HCT116 (cell line): ENCODE measurements at regions not wholly inside any gene's neighbourhood (a gene's known extent, or its start where the extent isn't known, plus 50 kb on each side); places are given as distances from the start of the nearest gene placed in this dataset.

ENCODE experiments used
- ATAC-seq: fragments of 200-7000 bp; cut with Tn5 transposase; 2 replicates; pipeline ENCODE4 v1.9.1; 2020; ENCODE audit warnings: mild to moderate bottlenecking, moderate library complexity
- BruUV-seq: library from RNA; stranded (reverse); fragments of 400-500 nt; replicated peaks from 2 replicates; lab custom pipeline; 2021; lab: Mats Ljungman, UMichigan
- CTCF ChIA-PET: fragments of 300-600 bp; sonication (Branson Sonifier 250); formaldehyde crosslinking; loops from one replicate; lab custom pipeline; 2021; ENCODE audit warnings: antibody characterized with exemption; lab: Charles Lee
- POLR2A ChIA-PET: fragments of 300-600, 350-600 bp; sonication (Branson Sonifier 250); formaldehyde crosslinking; loops from one replicate; lab custom pipeline; 2021; ENCODE audit warnings: antibody characterized with exemption; lab: Charles Lee
- RAD21 ChIA-PET, 2 experiments: fragments of 300-600 bp; sonication (Branson Sonifier 250); formaldehyde crosslinking; loops; one replicate each; lab custom pipeline; 2023; ENCODE audit warnings: low total read pairs in 2 of 2; ENCODE audit not compliant: uncharacterized antibody in 2 of 2, unreplicated experiment in 2 of 2, low non-redundant PET in 1 of 2; lab: Charles Lee
- DNase-seq: peaks from one replicate; pipeline ENCODE4 v3.0.0-alpha.2; 2010; ENCODE audit warnings: low read depth, low spot score
- H2AFZ ChIP-seq: fragments of 200-600 bp; shearing (Covaris generic), sonication (generic); 2 replicates; pipeline ENCODE4 v1.6.1; 2017; ENCODE audit warnings: low read depth, mixed run types, mixed read lengths, antibody characterized with exemption, low read length; ENCODE audit not compliant: poor library complexity, severe bottlenecking
- H3K27ac ChIP-seq: 2 replicates; pipeline ENCODE4 v1.5.1; 2012; ENCODE audit warnings: low read depth, low read length
- H3K27me3 ChIP-seq: fragments of 200-600 bp; sonication (generic); 2 replicates; pipeline ENCODE4 v1.6.1; 2016; ENCODE audit warnings: mixed run types, low read length, mixed read lengths; ENCODE audit not compliant: insufficient read depth
- H3K36me3 ChIP-seq, 2 experiments: fragments of 200-500 bp in 1 of 2; fragments of 200-600 bp in 1 of 2; sonication (Bioruptor generic) in 1 of 2; sonication (generic) in 1 of 2; 2 replicates each; pipeline versions ENCODE4 v1.5.1 to v1.6.1; 2014 to 2016; ENCODE audit warnings: low read length in 2 of 2, inconsistent platforms in 1 of 2, mixed read lengths in 1 of 2, mixed run types in 1 of 2; ENCODE audit not compliant: insufficient read depth in 2 of 2, control insufficient read depth in 1 of 2
- H3K4me1 ChIP-seq, 2 experiments: fragments of 200-600 bp in 1 of 2; sonication (generic) in 1 of 2; 2 replicates each; pipeline versions ENCODE4 v1.5.1 to v1.6.1; 2012 to 2017; ENCODE audit warnings: low read length in 2 of 2, inconsistent platforms in 1 of 2, mild to moderate bottlenecking in 1 of 2, mixed read lengths in 1 of 2, mixed run types in 1 of 2, moderate library complexity in 1 of 2; ENCODE audit not compliant: insufficient read depth in 2 of 2, control insufficient read depth in 1 of 2
- H3K4me2 ChIP-seq: fragments of 200-600 bp; sonication (generic); 2 replicates; pipeline ENCODE4 v1.6.1; 2017; ENCODE audit warnings: mixed run types, low read length, mixed read lengths
- H3K4me3 ChIP-seq, 2 experiments: fragments of 200-600 bp in 1 of 2; sonication (generic) in 1 of 2; replicated peaks in 1 of 2; 2 replicates each; pipeline ENCODE4 v1.5.1; 2011 to 2016; ENCODE audit warnings: low read length in 2 of 2, control low read depth in 1 of 2, low read depth in 1 of 2, mild to moderate bottlenecking in 1 of 2, mixed read lengths in 1 of 2, mixed run types in 1 of 2
- H3K79me2 ChIP-seq: fragments of 200-600 bp; sonication (generic); 2 replicates; pipeline ENCODE4 v1.6.1; 2017; ENCODE audit warnings: mild to moderate bottlenecking, mixed run types, low read length, moderate library complexity, mixed read lengths; ENCODE audit not compliant: insufficient read depth
- H3K9ac ChIP-seq: fragments of 200-600 bp; sonication (generic); 2 replicates; pipeline ENCODE4 v1.6.1; 2016; ENCODE audit warnings: low read length, mixed read lengths
- H3K9me2 ChIP-seq: fragments of 200-600 bp; sonication (generic), shearing (Covaris generic); 2 replicates; pipeline ENCODE4 v1.6.1; 2017; ENCODE audit warnings: mixed run types, mild to moderate bottlenecking, moderate library complexity; ENCODE audit not compliant: insufficient read depth
- H3K9me3 ChIP-seq, 2 experiments: fragments of 200-500 bp in 1 of 2; fragments of 200-600 bp in 1 of 2; sonication (Bioruptor generic) in 1 of 2; sonication (generic) in 1 of 2; 2 replicates each; pipeline ENCODE4 v1.6.1; 2014 to 2017; ENCODE audit warnings: low read length in 2 of 2, mixed read lengths in 2 of 2, inconsistent platforms in 1 of 2, low read depth in 1 of 2, mild to moderate bottlenecking in 1 of 2, mixed run types in 1 of 2, moderate library complexity in 1 of 2; ENCODE audit not compliant: control insufficient read depth in 1 of 2, insufficient read depth in 1 of 2
- H4K20me1 ChIP-seq: fragments of 200-600 bp; sonication (generic), shearing (Covaris generic); 2 replicates; pipeline ENCODE4 v1.6.1; 2017; ENCODE audit warnings: mixed run types, mild to moderate bottlenecking, moderate library complexity; ENCODE audit not compliant: insufficient read depth
- CEBPB ChIP-seq: IDR thresholded peaks from 2 replicates; pipeline ENCODE4 v1.6.1; 2012; ENCODE audit warnings: low read depth
- EGR1 ChIP-seq: IDR thresholded peaks from 2 replicates; pipeline ENCODE4 v1.6.1; 2012; ENCODE audit warnings: low read depth
- JUND ChIP-seq: IDR thresholded peaks from 2 replicates; pipeline ENCODE4 v1.6.1; 2012
- POLR2A ChIP-seq: IDR thresholded peaks from 2 replicates; pipeline ENCODE4 v1.7.0; 2011; ENCODE audit warnings: borderline replicate concordance; ENCODE audit not compliant: insufficient read depth, insufficient read length; ENCODE audit errors: extremely low read depth
- RAD21 ChIP-seq: IDR thresholded peaks from 2 replicates; pipeline ENCODE4 v1.6.1; 2012; ENCODE audit warnings: low read depth, mild to moderate bottlenecking
- SRF ChIP-seq: IDR thresholded peaks from 2 replicates; pipeline ENCODE4 v1.6.1; 2012; ENCODE audit warnings: low read depth
- ZFX ChIP-seq: fragments of 450-650 bp; IDR thresholded peaks from 2 replicates; pipeline ENCODE4 v1.6.1; 2017
- intact Hi-C: fragments of 100-400 bp; cut with micrococcal nuclease; formaldehyde crosslinking; loops from 2 replicates; pipeline ENCODE4 v1.10.0; 2022
- TF ChIP-seq, protein P1 (sequence below): IDR thresholded peaks from 2 replicates; pipeline ENCODE4 v1.6.1; 2012; ENCODE audit warnings: low read depth

DNA sequence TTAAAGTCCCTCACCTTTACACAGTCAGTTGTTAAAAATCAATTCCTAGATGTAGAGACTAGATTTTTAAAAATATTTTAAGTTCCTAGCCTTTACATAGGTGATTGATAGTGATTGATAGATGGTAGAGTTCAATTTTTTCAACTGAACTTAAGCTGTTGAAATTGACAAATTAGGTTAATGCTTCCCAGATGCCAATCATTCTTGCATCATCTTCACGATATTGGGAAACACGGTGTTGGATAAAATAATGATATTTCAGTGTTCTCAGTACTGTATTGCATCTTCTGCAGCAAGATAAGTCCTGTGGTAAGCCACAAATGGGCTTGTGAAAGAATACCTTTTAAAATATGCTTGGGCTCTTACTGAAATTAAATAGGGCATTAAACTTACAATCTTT lies 667.6 kb downstream of the STK39 start:
- H3K9me2 ChIP-seq = no peaks in the 10 kb centered on the region
- TF ChIP-seq, protein P1, sequence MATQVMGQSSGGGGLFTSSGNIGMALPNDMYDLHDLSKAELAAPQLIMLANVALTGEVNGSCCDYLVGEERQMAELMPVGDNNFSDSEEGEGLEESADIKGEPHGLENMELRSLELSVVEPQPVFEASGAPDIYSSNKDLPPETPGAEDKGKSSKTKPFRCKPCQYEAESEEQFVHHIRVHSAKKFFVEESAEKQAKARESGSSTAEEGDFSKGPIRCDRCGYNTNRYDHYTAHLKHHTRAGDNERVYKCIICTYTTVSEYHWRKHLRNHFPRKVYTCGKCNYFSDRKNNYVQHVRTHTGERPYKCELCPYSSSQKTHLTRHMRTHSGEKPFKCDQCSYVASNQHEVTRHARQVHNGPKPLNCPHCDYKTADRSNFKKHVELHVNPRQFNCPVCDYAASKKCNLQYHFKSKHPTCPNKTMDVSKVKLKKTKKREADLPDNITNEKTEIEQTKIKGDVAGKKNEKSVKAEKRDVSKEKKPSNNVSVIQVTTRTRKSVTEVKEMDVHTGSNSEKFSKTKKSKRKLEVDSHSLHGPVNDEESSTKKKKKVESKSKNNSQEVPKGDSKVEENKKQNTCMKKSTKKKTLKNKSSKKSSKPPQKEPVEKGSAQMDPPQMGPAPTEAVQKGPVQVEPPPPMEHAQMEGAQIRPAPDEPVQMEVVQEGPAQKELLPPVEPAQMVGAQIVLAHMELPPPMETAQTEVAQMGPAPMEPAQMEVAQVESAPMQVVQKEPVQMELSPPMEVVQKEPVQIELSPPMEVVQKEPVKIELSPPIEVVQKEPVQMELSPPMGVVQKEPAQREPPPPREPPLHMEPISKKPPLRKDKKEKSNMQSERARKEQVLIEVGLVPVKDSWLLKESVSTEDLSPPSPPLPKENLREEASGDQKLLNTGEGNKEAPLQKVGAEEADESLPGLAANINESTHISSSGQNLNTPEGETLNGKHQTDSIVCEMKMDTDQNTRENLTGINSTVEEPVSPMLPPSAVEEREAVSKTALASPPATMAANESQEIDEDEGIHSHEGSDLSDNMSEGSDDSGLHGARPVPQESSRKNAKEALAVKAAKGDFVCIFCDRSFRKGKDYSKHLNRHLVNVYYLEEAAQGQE = no peak
- TF ChIP-seq POLR2A (no peak), EGR1 (no peak), RAD21 (no peak), JUND (no peak), ZFX (no peak), CEBPB (no peak)
- intact Hi-C loops = no loop called here
- no peaks in the 10 kb centered on the region for H3K36me3 ChIP-seq
- ChIA-PET CTCF (no interaction called here), RAD21 (no interaction called here), POLR2A (no interaction called here)
- peaks cover 5% of the 10 kb centered on the region for H3K27me3 ChIP-seq
- DNase-seq (no peak), ATAC-seq (no peak)
- no peak overlapping the region for H3K4me2 ChIP-seq
- H3K4me1 ChIP-seq = no peaks in the 10 kb centered on the region
- H3K27ac ChIP-seq = no peak overlapping the region
- no peaks in the 10 kb centered on the region for H3K79me2 ChIP-seq
- H2AFZ ChIP-seq = no peak overlapping the region
- no peak overlapping the region for H3K9ac ChIP-seq
- no peaks in the 10 kb centered on the region for H4K20me1 ChIP-seq
- no peak overlapping the region for H3K4me3 ChIP-seq
- no peaks in the 10 kb centered on the region for H3K9me3 ChIP-seq
- BruUV-seq = no TSS peak

DNA sequence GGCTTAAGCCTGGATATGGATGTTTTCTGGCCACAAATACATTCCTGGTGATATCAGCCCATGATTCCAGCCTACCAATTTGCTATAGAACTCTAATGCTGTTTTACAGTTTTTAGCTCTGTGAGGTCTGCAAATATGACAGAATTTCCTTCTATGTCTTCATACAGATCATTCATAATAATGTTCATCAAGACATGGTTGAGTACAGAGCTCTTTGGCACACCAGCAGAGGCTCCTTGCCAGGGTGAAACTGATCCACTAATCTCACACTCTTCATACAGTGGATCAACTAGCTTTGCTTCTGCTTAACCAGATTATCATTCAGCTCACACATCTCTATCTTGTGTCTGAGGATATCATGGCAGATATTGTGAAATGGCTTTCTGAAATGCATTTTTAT lies 672.1 kb downstream of the STK39 start:
- Histone ChIP-seq H3K27me3 (0 out of 2 replicates have a peak, but pooled peaks cover 8% of the 10 kb centered on the region), H3K4me2 (no peak overlapping the region), H4K20me1 (no peaks in the 10 kb centered on the region), H3K9me2 (no peaks in the 10 kb centered on the region), H3K36me3 (no peaks in the 10 kb centered on the region), H2AFZ (no peak overlapping the region), H3K9ac (no peak overlapping the region), H3K9me3 (no peaks in the 10 kb centered on the region), H3K79me2 (no peaks in the 10 kb centered on the region), H3K4me3 (no peak overlapping the region), H3K27ac (no peak overlapping the region), H3K4me1 (no peaks in the 10 kb centered on the region)
- CTCF ChIA-PET = no interaction called here
- POLR2A ChIA-PET = no interaction called here
- BruUV-seq = no TSS peak
- TF ChIP-seq SRF = no peak
- DNase-seq (no peak), ATAC-seq (no peak)
- RAD21 ChIA-PET = no interaction called here
- intact Hi-C loops = no loop called here
